Germinal center (tissue), 1 donor: ENCODE measurements at regions not wholly inside any gene's neighbourhood (a gene's known extent, or its start where the extent isn't known, plus 50 kb on each side); places are given as distances from the start of the nearest gene placed in this dataset.

Experiments used
- DNase-seq: peaks from one replicate; pipeline ENCODE4 v3.0.0; 2012; ENCODE audit warnings: mixed read lengths, low spot score

GRCh38 chr3:82087958-82088357, 326.5 kb upstream of the GBE1 start:
- no peak for DNase-seq

GRCh38 chr3:82085851-82086475, 324.5 kb upstream of the GBE1 start:
- DNase-seq: no peak

GRCh38 chr3:82085356-82085755, 323.9 kb upstream of the GBE1 start:
- DNase-seq: no peak

GRCh38 chr3:82084824-82085223, 323.4 kb upstream of the GBE1 start:
- DNase-seq: no peak

GRCh38 chr3:82082796-82083195, 321.4 kb upstream of the GBE1 start:
- no peak for DNase-seq

GRCh38 chr3:82081351-82081750, 319.9 kb upstream of the GBE1 start:
- no peak for DNase-seq

GRCh38 chr3:82080792-82081191, 319.3 kb upstream of the GBE1 start:
- no peak for DNase-seq

GRCh38 chr3:82080261-82080660, 318.8 kb upstream of the GBE1 start:
- no peak for DNase-seq

GRCh38 chr3:82079335-82079890, 318.0 kb upstream of the GBE1 start:
- DNase-seq: no peak

- no peak for DNase-seq
These were observed 316.8 kb upstream of the GBE1 start for GRCh38 chr3:82078246-82078645.

- DNase-seq: no peak
These were observed 306.0 kb upstream of the GBE1 start for GRCh38 chr3:82067420-82067819.

GRCh38 chr3:82058809-82059208, 297.4 kb upstream of the GBE1 start:
- DNase-seq: no peak

- DNase-seq: no peak
These were observed 294.3 kb upstream of the GBE1 start for GRCh38 chr3:82055792-82056191.

GRCh38 chr3:82054849-82055248, 293.4 kb upstream of the GBE1 start:
- DNase-seq: no peak

GRCh38 chr3:82053236-82053635, 291.8 kb upstream of the GBE1 start:
- no peak for DNase-seq

- no peak for DNase-seq
These were observed 288.9 kb upstream of the GBE1 start for GRCh38 chr3:82050382-82050781.

GRCh38 chr3:82048711-82049110, 287.3 kb upstream of the GBE1 start:
- DNase-seq: no peak

GRCh38 chr3:82044930-82045705, 283.7 kb upstream of the GBE1 start:
- DNase-seq: no peak

- DNase-seq: no peak
These were observed 277.1 kb upstream of the GBE1 start for GRCh38 chr3:82038556-82038955.

GRCh38 chr3:82033186-82033585, 271.7 kb upstream of the GBE1 start:
- no peak for DNase-seq

- no peak for DNase-seq
These were observed 270.2 kb upstream of the GBE1 start for GRCh38 chr3:82031596-82031995.

GRCh38 chr3:82030916-82031315, 269.5 kb upstream of the GBE1 start:
- no peak for DNase-seq

- no peak for DNase-seq
These were observed 261.4 kb upstream of the GBE1 start for GRCh38 chr3:82022836-82023235.

GRCh38 chr3:82020282-82020681, 258.8 kb upstream of the GBE1 start:
- no peak for DNase-seq
